CD4-positive, alpha-beta T cell treated with Interleukin-12 subunit alpha and Interleukin-12 subunit beta, for 1 hour (primary cell): ENCODE measurements at regions not wholly inside any gene's neighbourhood (a gene's known extent, or its start where the extent isn't known, plus 50 kb on each side); places are given as distances from the start of the nearest gene placed in this dataset.
"Not testable (repeated sequence)": the region's sequence is repeated elsewhere in the genome, so short reads cannot be mapped to it uniquely, and the experiment has no call there.

Experiments used
- DNase-seq: peaks from one replicate; pipeline ENCODE4 v3.0.0-alpha.2; 2020

GRCh38 chr13:50277906-50278305 lies 262.7 kb downstream of the KCNRG start:
- DNase-seq, result no peak

GRCh38 chr13:50280441-50280937 lies 265.2 kb downstream of the KCNRG start:
- no peak for DNase-seq

- no peak for DNase-seq
Measured at GRCh38 chr13:50282016-50282415, 266.8 kb downstream of the KCNRG start.

- DNase-seq, result no peak
Measured at GRCh38 chr13:50283017-50283416, 267.8 kb downstream of the KCNRG start.

GRCh38 chr13:50284540-50284939 lies 269.3 kb downstream of the KCNRG start:
- peak; percentile 4 for DNase-seq

GRCh38 chr13:50285283-50285682 lies 270.0 kb downstream of the KCNRG start:
- DNase-seq, result no peak

GRCh38 chr13:50286324-50286723 lies 271.1 kb downstream of the KCNRG start:
- no peak for DNase-seq

GRCh38 chr13:50290186-50290585 lies 274.9 kb downstream of the KCNRG start:
- DNase-seq, result no peak

- DNase-seq, result no peak
Measured at GRCh38 chr13:50291611-50292010, 276.4 kb downstream of the KCNRG start.

- no peak for DNase-seq
Measured at GRCh38 chr13:50292081-50292480, 276.8 kb downstream of the KCNRG start.

- DNase-seq, result not testable (repeated sequence)
Measured at GRCh38 chr13:50294425-50294824, 279.2 kb downstream of the KCNRG start.

- no peak for DNase-seq
Measured at GRCh38 chr13:50299546-50300249, 284.5 kb downstream of the KCNRG start.

GRCh38 chr13:50303963-50304721 lies 288.9 kb downstream of the KCNRG start:
- DNase-seq, result no peak

- no peak for DNase-seq
Measured at GRCh38 chr13:50306156-50306555, 290.9 kb downstream of the KCNRG start.

- DNase-seq, result no peak
Measured at GRCh38 chr13:50309318-50309717, 294.1 kb downstream of the KCNRG start.

GRCh38 chr13:50309882-50310594 lies 294.8 kb downstream of the KCNRG start:
- DNase-seq, result no peak

- DNase-seq, result no peak
Measured at GRCh38 chr13:50310734-50311133, 295.5 kb downstream of the KCNRG start.

- peak; percentile 6 for DNase-seq
Measured at GRCh38 chr13:50318887-50319286, 303.6 kb downstream of the KCNRG start.

GRCh38 chr13:50319635-50320255 lies 304.5 kb downstream of the KCNRG start:
- DNase-seq, result peak; percentile 42

- no peak for DNase-seq
Measured at GRCh38 chr13:50320271-50320862, 305.1 kb downstream of the KCNRG start.

- no peak for DNase-seq
Measured at GRCh38 chr13:50322006-50322405, 306.8 kb downstream of the KCNRG start.

- no peak for DNase-seq
Measured at GRCh38 chr13:50323440-50324065, 308.3 kb downstream of the KCNRG start.
